ENCODE measurements at regions not wholly inside any gene's neighbourhood (a gene's known extent, or its start where the extent isn't known, plus 50 kb on each side); places are given as distances from the start of the nearest gene placed in this dataset.

DNA sequence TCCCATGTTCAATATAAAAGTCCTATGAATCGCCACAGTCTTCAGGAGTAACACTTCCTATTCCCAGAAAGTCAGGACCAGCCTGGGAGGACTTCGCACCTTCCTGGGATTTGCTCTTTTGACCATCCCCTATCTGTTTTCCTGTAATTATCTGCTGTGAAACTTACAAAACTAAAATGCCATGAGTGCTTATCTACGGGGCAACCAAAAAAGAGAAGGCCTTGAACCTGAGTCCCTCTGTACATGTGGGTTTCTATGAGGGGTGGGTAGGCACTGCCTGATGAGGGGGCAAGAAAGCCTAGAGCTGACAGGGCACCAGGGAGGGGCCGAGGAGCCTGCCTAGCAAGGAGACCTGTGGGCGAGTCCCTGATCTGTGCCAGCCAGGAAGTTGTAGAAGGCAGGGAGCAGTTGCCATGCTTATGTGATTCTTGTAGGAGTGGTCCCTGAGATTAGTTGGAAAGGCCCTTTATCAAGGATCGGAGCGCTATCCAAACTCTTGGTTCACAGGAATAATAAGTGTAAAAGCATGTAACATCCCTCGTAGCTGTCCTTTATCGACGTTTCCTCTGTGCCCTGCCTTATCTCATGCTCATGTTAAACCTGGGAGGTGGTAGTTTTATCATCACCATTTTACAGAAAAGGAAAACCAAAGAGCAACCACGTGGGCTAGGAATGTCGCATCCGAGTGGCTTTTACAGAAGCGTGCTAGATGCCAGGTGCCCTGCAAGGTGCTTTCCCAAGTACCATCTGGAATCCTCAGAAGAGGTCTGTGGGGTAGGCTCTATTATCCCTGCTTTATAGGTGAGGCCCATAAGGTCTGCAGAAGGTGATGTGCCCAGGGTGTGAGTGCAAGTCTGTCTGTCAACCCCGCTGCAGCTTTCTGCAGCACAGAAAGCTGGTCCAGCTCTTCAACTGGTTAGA is 111.8 kb downstream of the B3GNT2 start:
- ChIA-PET POLR2A (no interaction called here), CTCF (no interaction called here)
- Histone ChIP-seq H3K4me3 (ENCODE audit: low read depth, low read length) (no peak overlapping the region), H3K4me1 (ENCODE audit: control insufficient read depth, insufficient read depth, low read length) (no peaks in the 10 kb centered on the region), H3K36me3 (ENCODE audit: control insufficient read depth in 2 of 2, insufficient read depth in 1 of 2, low read length in 2 of 2) (no peaks in the 10 kb centered on the region), H3K27ac (ENCODE audit: extremely low read depth, low read depth, low read length) (no peak overlapping the region), H3K9me3 (ENCODE audit: control insufficient read depth, insufficient read depth, low read depth, low read length) (no peaks in the 10 kb centered on the region)
- TF ChIP-seq SETDB1 (IDR thresholded peaks at IDR 0.05; ENCODE audit: insufficient read length, low read length) = no peak
- TF ChIP-seq TCF7L2 (IDR thresholded peaks at IDR 0.05; ENCODE audit: borderline replicate concordance, low read depth, low read length) = no peak
- TF ChIP-seq OVOL3 (tag by site-specific recombination; IDR thresholded peaks at IDR 0.05) = no peak
- no peak for TF ChIP-seq ZNF155 (tag by site-specific recombination; IDR thresholded peaks at IDR 0.05)
- no peak for TF ChIP-seq ZNF580 (tag by site-specific recombination; IDR thresholded peaks at IDR 0.05)
- TF ChIP-seq KLF7 (tag by site-specific recombination; IDR thresholded peaks at IDR 0.05; ENCODE audit: borderline replicate concordance) = no peak
- TF ChIP-seq ZNF335 (tag by site-specific recombination; conservative IDR thresholded peaks at IDR 0.05) = no peak
- no peak for TF ChIP-seq KLF9 (tag by site-specific recombination; IDR thresholded peaks at IDR 0.05; ENCODE audit: low read depth)
- TF ChIP-seq, protein P1, sequence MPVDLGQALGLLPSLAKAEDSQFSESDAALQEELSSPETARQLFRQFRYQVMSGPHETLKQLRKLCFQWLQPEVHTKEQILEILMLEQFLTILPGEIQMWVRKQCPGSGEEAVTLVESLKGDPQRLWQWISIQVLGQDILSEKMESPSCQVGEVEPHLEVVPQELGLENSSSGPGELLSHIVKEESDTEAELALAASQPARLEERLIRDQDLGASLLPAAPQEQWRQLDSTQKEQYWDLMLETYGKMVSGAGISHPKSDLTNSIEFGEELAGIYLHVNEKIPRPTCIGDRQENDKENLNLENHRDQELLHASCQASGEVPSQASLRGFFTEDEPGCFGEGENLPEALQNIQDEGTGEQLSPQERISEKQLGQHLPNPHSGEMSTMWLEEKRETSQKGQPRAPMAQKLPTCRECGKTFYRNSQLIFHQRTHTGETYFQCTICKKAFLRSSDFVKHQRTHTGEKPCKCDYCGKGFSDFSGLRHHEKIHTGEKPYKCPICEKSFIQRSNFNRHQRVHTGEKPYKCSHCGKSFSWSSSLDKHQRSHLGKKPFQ (tag by site-specific recombination; IDR thresholded peaks at IDR 0.05) = no peak
- TF ChIP-seq ZNF350 (tag by site-specific recombination; IDR thresholded peaks at IDR 0.05) = no peak
- no peak for TF ChIP-seq SCRT1 (tag by site-specific recombination; IDR thresholded peaks at IDR 0.05; ENCODE audit: borderline replicate concordance)
- TF ChIP-seq ZNF707 (tag by site-specific recombination; IDR thresholded peaks at IDR 0.05) = no peak
- TF ChIP-seq ZNF530 (tag by site-specific recombination; IDR thresholded peaks at IDR 0.05; ENCODE audit: low read depth) = no peak
- TF ChIP-seq ZBTB8A (tag by site-specific recombination; IDR thresholded peaks at IDR 0.05) = no peak
- no peak for TF ChIP-seq ZNF140 (tag by site-specific recombination; IDR thresholded peaks at IDR 0.05)
- TF ChIP-seq, protein P2, sequence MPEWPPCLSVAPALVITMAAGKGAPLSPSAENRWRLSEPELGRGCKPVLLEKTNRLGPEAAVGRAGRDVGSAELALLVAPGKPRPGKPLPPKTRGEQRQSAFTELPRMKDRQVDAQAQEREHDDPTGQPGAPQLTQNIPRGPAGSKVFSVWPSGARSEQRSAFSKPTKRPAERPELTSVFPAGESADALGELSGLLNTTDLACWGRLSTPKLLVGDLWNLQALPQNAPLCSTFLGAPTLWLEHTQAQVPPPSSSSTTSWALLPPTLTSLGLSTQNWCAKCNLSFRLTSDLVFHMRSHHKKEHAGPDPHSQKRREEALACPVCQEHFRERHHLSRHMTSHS (tag by site-specific recombination; IDR thresholded peaks at IDR 0.05) = no peak
- no peak for TF ChIP-seq KLF16 (tag by site-specific recombination; IDR thresholded peaks at IDR 0.05)
- no peak for TF ChIP-seq ZNF837 (tag by site-specific recombination; IDR thresholded peaks at IDR 0.05)
- no peak for TF ChIP-seq ZNF449 (tag by site-specific recombination; IDR thresholded peaks at IDR 0.05)

- H3K27ac ChIP-seq (ENCODE audit: extremely low read depth, low read depth, low read length) = no peak overlapping the region
Observed at GRCh38 chr2:62306751-62307468, 111.0 kb downstream of the B3GNT2 start.

More at GRCh38 chr2:62306751-62307468, 111.0 kb downstream of the B3GNT2 start:
- Histone ChIP-seq H3K4me3 (ENCODE audit: low read depth, low read length) (no peak overlapping the region), H3K36me3 (ENCODE audit: control insufficient read depth in 2 of 2, insufficient read depth in 1 of 2, low read length in 2 of 2) (no peaks in the 10 kb centered on the region), H3K9me3 (ENCODE audit: control insufficient read depth, insufficient read depth, low read depth, low read length) (no peaks in the 10 kb centered on the region), H3K4me1 (ENCODE audit: control insufficient read depth, insufficient read depth, low read length) (no peaks in the 10 kb centered on the region)
- TF ChIP-seq REST (tag by site-specific recombination; IDR thresholded peaks at IDR 0.05) = no peak
- ChIA-PET POLR2A (interaction anchor here (0.6 to 0.7 kb wide), 2 partner anchors 76 to 358 kb away, joined by 4 to 7 read pairs; no protein-coding TSS in a partner anchor), CTCF (no interaction called here)

Measured in HEK293 (cell line).